Heart left ventricle (tissue), 16 donors: ENCODE measurements at regions not wholly inside any gene's neighbourhood (a gene's known extent, or its start where the extent isn't known, plus 50 kb on each side); places are given as distances from the start of the nearest gene placed in this dataset.
"Not testable (repeated sequence)": the region's sequence is repeated elsewhere in the genome, so short reads cannot be mapped to it uniquely, and the experiment has no call there.

Experiments used
- ATAC-seq, 4 donors: fragments of 200-7000 bp; cut with Tn5 transposase; one replicate each; pipeline ENCODE4 v1.9.1; 2020 to 2022; ENCODE audit warnings: moderate library complexity in 4 of 4, mild to moderate bottlenecking in 3 of 4, moderate number of reproducible peaks in 1 of 4
- DNase-seq, 5 donors: peaks; one replicate each; pipeline ENCODE4 v3.0.0-alpha.2; 2020
- H3K27ac ChIP-seq, 12 donors: fragments of 200-600 bp; sonication (generic) in 4 of 12; one replicate each; pipeline versions ENCODE4 v1.5.0 to v1.8.0; 2016 to 2022; ENCODE audit warnings: mild to moderate bottlenecking in 2 of 12
- H3K27me3 ChIP-seq, 9 donors: fragments of 200-600 bp; sonication (generic) in 2 of 9; one replicate each; pipeline versions ENCODE4 v1.5.1 to v1.8.0; 2016 to 2022; ENCODE audit warnings: mild to moderate bottlenecking in 3 of 9
- H3K36me3 ChIP-seq, 9 donors: fragments of 200-600 bp; sonication (generic) in 2 of 9; one replicate each; pipeline versions ENCODE4 v1.5.0 to v1.8.0; 2018 to 2022; ENCODE audit warnings: mild to moderate bottlenecking in 2 of 9
- H3K4me1 ChIP-seq, 12 donors: fragments of 200-600 bp; sonication (generic) in 4 of 12; one replicate each; pipeline versions ENCODE4 v1.5.0 to v1.8.0; 2016 to 2022; ENCODE audit warnings: mild to moderate bottlenecking in 3 of 12
- H3K4me3 ChIP-seq, 12 donors: fragments of 200-600 bp; sonication (generic) in 4 of 12; one replicate each; pipeline versions ENCODE4 v1.5.0 to v1.8.0; 2017 to 2022; ENCODE audit warnings: mild to moderate bottlenecking in 9 of 12, moderate library complexity in 4 of 12
- H3K9me3 ChIP-seq, 12 donors: fragments of 200-600 bp; sonication (generic) in 4 of 12; one replicate each; pipeline versions ENCODE4 v1.5.0 to v1.8.0; 2016 to 2022; ENCODE audit warnings: mild to moderate bottlenecking in 1 of 12
- CTCF ChIP-seq, 12 donors: fragments of 200-600 bp; sonication (generic) in 4 of 12; IDR thresholded peaks; one replicate each; pipeline versions ENCODE4 v1.5.0 to v1.8.0; 2018 to 2022; ENCODE audit warnings: antibody characterized with exemption in 12 of 12, mild to moderate bottlenecking in 5 of 12
- POLR2A ChIP-seq, 2 donors: fragments of 450-650 bp; IDR thresholded peaks; one replicate each; pipeline ENCODE4 v1.6.1; 2017; ENCODE audit warnings: antibody characterized with exemption in 2 of 2, mild to moderate bottlenecking in 2 of 2, moderate library complexity in 2 of 2
- WGBS, 4 donors: extraction: QIAGEN DNeasy Blood & Tissue Kit in 2 of 4; methylation state at CpG; one replicate each; pipeline versions ENCODE4 v1.1.5 to v1.1.7; 2013 to 2018; 5-methylcytosine and 5-hydroxymethylcytosine counted together
- intact Hi-C, 10 donors: fragments of 100-400 bp; cut with DNase I; formaldehyde crosslinking; loops; one replicate each; pipeline versions ENCODE4 v1.11.1 to v1.14.2; 2022
- donor health status: ischemic (EF 13 %, LVEDD 7.1; RV severe dilation, severe dysfunction).
- donor health status: healthy with polysubstance abuse.
- donor health status: DM: no; HTN: yes; CAD: no.
- donor health status: DM: no; HTN: no; CAD: no.
- donor health status: ischemic (EF 25% LVEDD 6.9; RV normal size, moderate dysfunction).
- donor health status: ischemic (EF 25% LVEDD 5.7; RV mildly dilated, moderate dysfunction).
- donor health status: healthy.
- donor health status: DM: yes; HTN: yes; CAD: no.
- donor health status: ischemic (EF 35%, LVEDD 5.7; RV mildly dilated, moderate dysfunction).
- donor health status: nonischemic (EF 11% LVEDD 7.7; RV severe dilation, severe dysfunction).
- donor health status: DM: yes; HTN: yes; CAD: no.
- donor health status: PGD.
- donor health status: ischemic (EF 29% LVEDD 5.4; RV normal size, mild dysfunction).
- donor health status: nonischemic (EF 23%, LVEDD 6.1; RV moderate dilation, normal function).

DNA sequence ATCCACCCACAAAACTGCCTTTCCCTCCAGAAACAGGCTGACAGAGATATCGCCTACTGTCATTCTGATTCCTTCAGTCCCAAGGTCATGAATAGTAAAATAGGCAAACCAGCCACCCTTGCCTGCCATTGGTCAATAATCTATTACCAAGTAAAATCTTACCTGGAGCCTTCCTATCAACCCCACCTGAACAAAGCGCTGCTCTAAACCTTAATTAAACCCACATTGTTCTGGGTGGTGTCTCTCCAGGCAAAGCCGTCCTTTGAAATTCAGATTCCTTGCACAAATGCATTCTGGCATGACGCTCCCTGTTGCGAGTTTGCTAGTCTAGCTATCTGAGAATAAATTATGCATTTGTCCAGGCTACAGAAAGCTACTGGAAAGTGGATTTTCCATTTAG is 291.6 kb upstream of the ECI2 start:
- H3K27me3 ChIP-seq, result no peaks in the 10 kb centered on the region
- intact Hi-C loops, result no loop called here
- ATAC-seq (no peak), DNase-seq (no peak)
- no peak overlapping the region for H3K4me3 ChIP-seq
- H3K4me1 ChIP-seq, result no peaks in the 10 kb centered on the region
- TF ChIP-seq POLR2A (IDR thresholded peaks at IDR 0.05) (no peak), CTCF (IDR thresholded peaks at IDR 0.05) (no peak)
- WGBS, 4 donors, result 96 to 98% (median 96%) methylated on average over 5 of the region's 5 CpGs
- H3K27ac ChIP-seq, result no peak overlapping the region
- no peaks in the 10 kb centered on the region for H3K36me3 ChIP-seq
- peaks cover 0 to 26% (median 0%) of the 10 kb centered on the region in 12 donors for H3K9me3 ChIP-seq

DNA sequence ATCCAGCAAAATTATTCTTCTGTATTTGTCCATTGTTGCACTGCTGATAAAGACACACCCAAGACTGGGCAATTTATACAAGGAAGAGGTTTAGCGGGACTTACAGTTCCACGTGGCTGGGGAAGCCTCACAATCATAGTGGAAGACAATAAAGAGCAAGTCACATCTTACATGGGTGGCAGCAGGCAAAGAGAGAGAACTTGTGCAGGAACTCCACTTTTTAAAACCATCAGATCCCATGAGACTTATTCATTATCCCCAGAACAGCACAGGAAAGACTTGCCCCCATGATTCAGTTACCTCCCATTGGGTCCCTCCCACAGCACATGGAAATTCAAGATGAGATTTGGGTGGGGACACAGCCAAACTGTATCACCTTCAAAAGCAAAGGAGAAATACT is 286.5 kb upstream of the ECI2 start:
- WGBS, 4 donors, result 27 to 64% (median 51%) methylated on average over 2 of the region's 2 CpGs
- Histone ChIP-seq H3K27me3 (no peaks in the 10 kb centered on the region), H3K4me3 (no peak overlapping the region), H3K4me1 (no peaks in the 10 kb centered on the region), H3K27ac (no peak overlapping the region), H3K36me3 (no peaks in the 10 kb centered on the region), H3K9me3 (peaks cover 0 to 30% (median 0%) of the 10 kb centered on the region in 12 donors)
- intact Hi-C loops, result no loop called here
- no peak for DNase-seq
- no peak for ATAC-seq
- TF ChIP-seq CTCF (IDR thresholded peaks at IDR 0.05) (no peak), POLR2A (IDR thresholded peaks at IDR 0.05) (no peak)

GRCh38 chr6:4420160-4420865 is 284.9 kb upstream of the ECI2 start:
- Histone ChIP-seq H3K27ac (no peak overlapping the region), H3K36me3 (no peaks in the 10 kb centered on the region), H3K9me3 (peaks cover 0 to 24% (median 0%) of the 10 kb centered on the region in 12 donors), H3K4me1 (no peaks in the 10 kb centered on the region), H3K27me3 (no peaks in the 10 kb centered on the region), H3K4me3 (no peak overlapping the region)
- ATAC-seq (no peak), DNase-seq (no peak)
- TF ChIP-seq CTCF (IDR thresholded peaks at IDR 0.05) (no peak), POLR2A (IDR thresholded peaks at IDR 0.05) (no peak)
- whole genome bisulfite sequencing, 4 donors, result 84 to 95% (median 91%) methylated on average over 4 of the region's 4 CpGs
- intact Hi-C loops, result no loop called here

GRCh38 chr6:4415549-4415948 is 280.2 kb upstream of the ECI2 start:
- H3K27me3 ChIP-seq, result no peaks in the 10 kb centered on the region
- intact Hi-C loops, result no loop called here
- peaks cover 0 to 5% (median 0%) of the 10 kb centered on the region in 12 donors for H3K4me1 ChIP-seq
- H3K36me3 ChIP-seq, result no peaks in the 10 kb centered on the region
- DNase-seq (no peak), ATAC-seq (no peak)
- H3K9me3 ChIP-seq, result peaks cover 0 to 17% (median 0%) of the 10 kb centered on the region in 12 donors
- 0 to 96% (median 52%) methylated on average over 1 of the region's 1 CpG for WGBS, 4 donors
- H3K27ac ChIP-seq, result no peak overlapping the region
- TF ChIP-seq POLR2A (IDR thresholded peaks at IDR 0.05) (no peak), CTCF (IDR thresholded peaks at IDR 0.05) (no peak)
- no peak overlapping the region for H3K4me3 ChIP-seq

DNA sequence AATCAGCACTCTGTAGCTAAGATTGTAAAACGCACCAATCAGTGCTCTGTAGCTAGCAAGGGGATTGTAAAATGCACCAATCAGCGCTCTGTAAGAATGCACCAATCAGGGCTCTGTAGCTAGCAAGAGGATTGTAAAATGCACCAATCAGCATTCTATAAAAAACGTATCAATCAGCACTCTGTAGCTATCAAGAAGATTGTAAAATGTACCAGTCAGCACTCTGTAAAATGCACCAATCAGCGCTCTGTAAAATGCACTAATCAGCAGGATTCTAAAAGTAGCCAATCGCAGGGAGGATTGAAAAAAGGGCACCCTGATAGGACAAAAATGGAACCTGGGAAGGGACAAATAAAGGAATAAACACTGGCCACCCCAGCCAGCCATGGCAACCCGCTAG is 278.7 kb upstream of the ECI2 start:
- H3K27ac ChIP-seq, H3K4me1 ChIP-seq, DNase-seq, H3K36me3 ChIP-seq, H3K27me3 ChIP-seq, intact Hi-C loops, H3K4me3 ChIP-seq, H3K9me3 ChIP-seq, ATAC-seq: not testable (repeated sequence)
- 75 to 95% (median 83%) methylated on average over 6 of the region's 6 CpGs for WGBS, 4 donors
